Muscle layer of duodenum (tissue), 2 donors: ENCODE measurements at regions not wholly inside any gene's neighbourhood (a gene's known extent, or its start where the extent isn't known, plus 50 kb on each side); places are given as distances from the start of the nearest gene placed in this dataset.

ENCODE experiments used
- H3K27ac ChIP-seq: one replicate; pipeline ENCODE4 v1.7.0; 2013; ENCODE audit warnings: mild to moderate bottlenecking, low read length
- H3K27me3 ChIP-seq: one replicate; pipeline ENCODE4 v1.7.0; 2013; ENCODE audit warnings: low read depth, mild to moderate bottlenecking, control low read depth, low read length
- H3K36me3 ChIP-seq, 2 donors: one replicate each; pipeline ENCODE4 v1.7.0; 2013; ENCODE audit warnings: low read length in 2 of 2, control low read depth in 1 of 2, mild to moderate bottlenecking in 1 of 2; ENCODE audit not compliant: insufficient read depth in 2 of 2, control insufficient read depth in 1 of 2
- H3K4me1 ChIP-seq, 2 donors: one replicate each; pipeline ENCODE4 v1.7.0; 2013; ENCODE audit warnings: low read length in 2 of 2, mild to moderate bottlenecking in 2 of 2, control low read depth in 1 of 2, moderate library complexity in 1 of 2; ENCODE audit not compliant: insufficient read depth in 2 of 2, control insufficient read depth in 1 of 2
- H3K4me3 ChIP-seq, 2 donors: one replicate each; pipeline ENCODE4 v1.7.0; 2013; ENCODE audit warnings: low read length in 2 of 2, low read depth in 1 of 2, mild to moderate bottlenecking in 1 of 2
- H3K9me3 ChIP-seq, 2 donors: one replicate each; pipeline ENCODE4 v1.7.0; 2013; ENCODE audit warnings: low read length in 2 of 2, control low read depth in 1 of 2, mild to moderate bottlenecking in 1 of 2; ENCODE audit not compliant: control insufficient read depth in 1 of 2
- donor health status: healthy.

DNA sequence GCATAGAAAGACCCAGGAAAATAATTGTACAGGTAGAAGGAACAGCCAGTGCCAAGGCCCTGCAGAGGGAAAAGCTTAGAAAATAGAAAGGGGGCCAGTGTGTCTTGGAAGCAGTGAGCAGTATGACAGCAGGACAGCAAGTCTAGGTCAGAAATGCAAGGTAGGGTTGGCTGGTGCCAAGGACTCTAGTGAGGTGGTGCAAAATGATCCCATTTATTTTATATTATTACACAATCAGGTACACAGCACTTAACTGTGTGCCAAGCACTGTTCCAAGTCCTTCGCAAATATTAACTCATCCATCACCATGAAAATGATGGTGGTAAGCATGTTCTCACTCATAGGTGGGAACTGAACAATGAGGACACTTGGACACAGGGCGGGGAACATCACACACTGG, 100.0 kb downstream of the AQP4 start:
- Histone ChIP-seq H3K4me3 (no peak overlapping the region), H3K9me3 (no peaks in the 10 kb centered on the region), H3K27ac (no peak overlapping the region), H3K27me3 (no peaks in the 10 kb centered on the region), H3K4me1 (no peaks in the 10 kb centered on the region), H3K36me3 (no peaks in the 10 kb centered on the region)

DNA sequence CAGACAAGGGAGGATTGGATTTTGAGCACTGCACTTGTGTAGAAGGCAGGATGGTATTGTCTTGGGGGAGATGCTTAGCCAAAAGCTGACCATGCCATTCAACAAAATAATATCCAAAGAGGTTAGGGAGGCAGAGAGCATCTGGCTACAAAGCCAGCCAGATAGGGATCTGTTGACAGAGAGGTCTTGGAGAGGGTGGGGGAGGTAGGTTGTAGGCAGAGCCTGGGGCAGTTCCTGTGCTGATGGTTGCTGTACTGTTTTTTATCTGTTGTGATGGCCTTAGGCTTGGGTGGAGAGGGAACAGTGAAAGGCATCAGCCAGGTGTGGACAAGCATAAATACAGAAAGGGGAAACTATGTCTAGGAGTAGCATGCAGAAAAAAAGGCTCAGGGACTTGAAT, 100.9 kb downstream of the AQP4 start:
- Histone ChIP-seq H3K4me3 (no peak overlapping the region), H3K4me1 (no peaks in the 10 kb centered on the region), H3K36me3 (no peaks in the 10 kb centered on the region), H3K27me3 (no peaks in the 10 kb centered on the region), H3K27ac (no peak overlapping the region), H3K9me3 (no peaks in the 10 kb centered on the region)

DNA sequence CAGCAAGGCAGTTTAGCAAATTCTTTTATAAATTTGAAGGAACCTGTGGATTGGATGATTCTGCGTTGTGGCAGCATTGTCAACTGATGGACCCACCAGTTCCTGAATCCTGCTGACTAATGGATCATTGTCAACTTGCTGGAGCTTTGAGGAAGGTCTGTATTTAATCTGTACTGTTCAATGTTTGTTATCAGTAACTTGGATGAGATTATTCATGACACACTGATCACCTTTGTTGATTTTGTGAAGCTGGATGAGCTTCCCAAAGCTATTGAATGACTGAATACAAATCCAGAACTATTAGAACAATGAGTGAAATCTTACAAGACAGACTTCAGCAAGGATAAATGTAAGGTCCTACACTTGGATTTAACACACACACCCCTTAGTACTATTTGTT, 101.3 kb downstream of the AQP4 start:
- H3K4me3 ChIP-seq: no peak overlapping the region
- H3K27me3 ChIP-seq: no peaks in the 10 kb centered on the region

GRCh38 chr18:26763446-26764110, 101.9 kb downstream of the AQP4 start:
- Histone ChIP-seq H3K36me3 (no peaks in the 10 kb centered on the region), H3K27ac (no peak overlapping the region), H3K27me3 (no peaks in the 10 kb centered on the region), H3K4me1 (no peaks in the 10 kb centered on the region), H3K4me3 (no peak overlapping the region), H3K9me3 (no peaks in the 10 kb centered on the region)

More for the DNA sequence above, 101.3 kb downstream of the AQP4 start:
- Histone ChIP-seq H3K4me1 (no peaks in the 10 kb centered on the region), H3K9me3 (no peaks in the 10 kb centered on the region), H3K36me3 (no peaks in the 10 kb centered on the region), H3K27ac (no peak overlapping the region)

GRCh38 chr18:26757263-26758019, 108.1 kb downstream of the AQP4 start:
- H3K36me3 ChIP-seq: no peaks in the 10 kb centered on the region
- H3K4me1 ChIP-seq: no peaks in the 10 kb centered on the region
- no peaks in the 10 kb centered on the region for H3K27me3 ChIP-seq
- no peaks in the 10 kb centered on the region for H3K9me3 ChIP-seq
- H3K4me3 ChIP-seq: no peak overlapping the region
- H3K27ac ChIP-seq: no peak overlapping the region

- Histone ChIP-seq H3K27ac (no peak overlapping the region), H3K4me1 (no peaks in the 10 kb centered on the region), H3K9me3 (no peaks in the 10 kb centered on the region), H3K4me3 (no peak overlapping the region), H3K36me3 (no peaks in the 10 kb centered on the region), H3K27me3 (no peaks in the 10 kb centered on the region)
Measured at GRCh38 chr18:26756556-26756955, 109.0 kb downstream of the AQP4 start.

GRCh38 chr18:26746826-26747475, 118.6 kb downstream of the AQP4 start:
- Histone ChIP-seq H3K27ac (no peak overlapping the region), H3K4me3 (no peak overlapping the region), H3K9me3 (no peaks in the 10 kb centered on the region), H3K27me3 (no peaks in the 10 kb centered on the region), H3K36me3 (no peaks in the 10 kb centered on the region), H3K4me1 (no peaks in the 10 kb centered on the region)

- Histone ChIP-seq H3K4me3 (no peak overlapping the region), H3K36me3 (no peaks in the 10 kb centered on the region), H3K9me3 (no peaks in the 10 kb centered on the region), H3K27me3 (no peaks in the 10 kb centered on the region), H3K27ac (no peak overlapping the region), H3K4me1 (no peaks in the 10 kb centered on the region)
Measured at GRCh38 chr18:26746398-26746797, 119.1 kb downstream of the AQP4 start.

GRCh38 chr18:26745288-26746181, 120.0 kb downstream of the AQP4 start:
- Histone ChIP-seq H3K27me3 (no peaks in the 10 kb centered on the region), H3K4me1 (no peaks in the 10 kb centered on the region), H3K4me3 (no peak overlapping the region), H3K9me3 (no peaks in the 10 kb centered on the region), H3K36me3 (no peaks in the 10 kb centered on the region), H3K27ac (no peak overlapping the region)

GRCh38 chr18:26741758-26742157, 123.7 kb downstream of the AQP4 start:
- H3K36me3 ChIP-seq: no peaks in the 10 kb centered on the region
- no peak overlapping the region for H3K27ac ChIP-seq

GRCh38 chr18:26741048-26741447, 124.5 kb downstream of the AQP4 start:
- H3K4me1 ChIP-seq: no peaks in the 10 kb centered on the region
- no peaks in the 10 kb centered on the region for H3K27me3 ChIP-seq
- no peaks in the 10 kb centered on the region for H3K36me3 ChIP-seq
- H3K27ac ChIP-seq: no peak overlapping the region
- H3K4me3 ChIP-seq: no peak overlapping the region
- no peaks in the 10 kb centered on the region for H3K9me3 ChIP-seq

More at GRCh38 chr18:26741758-26742157, 123.7 kb downstream of the AQP4 start:
- no peaks in the 10 kb centered on the region for H3K27me3 ChIP-seq
- H3K9me3 ChIP-seq: no peaks in the 10 kb centered on the region
- H3K4me3 ChIP-seq: no peak overlapping the region
- no peaks in the 10 kb centered on the region for H3K4me1 ChIP-seq
